Activated CD4-positive, alpha-beta T cell treated with anti-CD3 and anti-CD28 coated beads for 4 hours (primary cell): ENCODE measurements at regions not wholly inside any gene's neighbourhood (a gene's known extent, or its start where the extent isn't known, plus 50 kb on each side); places are given as distances from the start of the nearest gene placed in this dataset.
"Not testable (repeated sequence)": the region's sequence is repeated elsewhere in the genome, so short reads cannot be mapped to it uniquely, and the experiment has no call there.

Source experiments
- DNase-seq, 2 donors: peaks; one replicate each; pipeline ENCODE4 v3.0.0-alpha.2; 2020

DNA sequence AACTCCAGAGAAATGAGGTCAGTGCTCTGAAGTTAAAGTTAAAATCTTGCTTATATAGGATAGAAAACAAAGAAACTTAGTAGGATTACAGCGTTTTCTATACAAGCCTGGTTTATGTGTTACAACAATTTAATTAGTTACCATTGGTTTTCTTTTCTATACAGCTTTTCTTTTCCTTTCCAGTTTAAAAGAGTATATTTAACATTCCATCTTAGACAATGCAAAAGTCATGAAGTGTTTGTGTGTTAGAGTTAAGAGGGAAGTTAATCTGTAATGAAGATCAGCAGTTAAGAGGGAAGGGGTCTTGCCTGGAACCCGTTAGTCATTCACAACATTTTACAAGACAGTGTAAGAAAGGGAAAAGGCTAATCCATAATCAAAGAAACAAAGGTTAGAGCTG is 338.3 kb downstream of the OTUD1 start:
- no peak for DNase-seq

GRCh38 chr10:23779301-23779700 is 340.4 kb downstream of the OTUD1 start:
- DNase-seq, result no peak

GRCh38 chr10:23780331-23780730 is 341.5 kb downstream of the OTUD1 start:
- DNase-seq, result no peak

DNA sequence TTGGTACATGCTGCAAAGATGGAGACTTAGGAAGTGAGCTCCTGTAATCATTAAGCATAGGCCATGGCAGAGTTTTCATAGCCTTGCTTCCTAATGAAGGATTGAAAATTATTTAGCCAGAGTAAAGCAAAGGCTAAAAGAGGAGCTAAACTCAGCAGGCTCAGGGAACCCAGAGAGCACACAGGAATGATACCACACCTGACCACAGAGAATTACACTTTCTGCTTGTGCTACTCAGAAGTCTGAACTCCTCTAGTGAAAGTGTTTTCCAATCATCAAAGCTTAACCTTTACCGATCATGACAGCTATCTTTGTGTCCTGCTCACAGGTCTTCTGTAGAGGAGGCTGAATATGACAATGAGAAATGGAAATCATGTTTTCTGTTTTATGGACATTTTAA is 347.7 kb downstream of the OTUD1 start:
- no peak for DNase-seq

- no peak for DNase-seq
Measured at GRCh38 chr10:23793577-23793976, 354.7 kb downstream of the OTUD1 start.

- DNase-seq, result not testable (repeated sequence)
Measured at GRCh38 chr10:23797452-23797851, 358.6 kb downstream of the OTUD1 start.

DNA sequence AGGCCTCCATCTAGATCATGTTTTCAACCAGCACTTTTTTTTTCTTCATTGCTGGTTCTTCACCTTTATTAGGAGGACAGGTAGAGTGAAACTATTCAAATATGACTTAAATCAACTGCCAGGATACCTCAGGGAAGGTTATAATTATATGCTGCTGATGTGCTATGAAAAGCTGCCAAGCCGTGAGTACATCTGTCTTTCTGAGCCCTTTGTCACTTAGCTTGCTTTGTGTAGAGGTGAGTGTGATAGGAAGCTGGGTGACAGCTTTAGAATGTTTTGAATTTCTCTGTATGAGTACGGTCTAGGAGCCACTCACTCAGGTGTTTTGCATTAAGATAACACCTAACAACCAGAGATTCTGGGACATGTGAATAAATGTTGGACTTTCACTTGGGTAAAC is 365.2 kb downstream of the OTUD1 start:
- DNase-seq, result no peak

GRCh38 chr10:23813687-23814086 is 374.8 kb downstream of the OTUD1 start:
- no peak for DNase-seq

GRCh38 chr10:23818484-23818883 is 379.6 kb downstream of the OTUD1 start:
- no peak for DNase-seq

DNA sequence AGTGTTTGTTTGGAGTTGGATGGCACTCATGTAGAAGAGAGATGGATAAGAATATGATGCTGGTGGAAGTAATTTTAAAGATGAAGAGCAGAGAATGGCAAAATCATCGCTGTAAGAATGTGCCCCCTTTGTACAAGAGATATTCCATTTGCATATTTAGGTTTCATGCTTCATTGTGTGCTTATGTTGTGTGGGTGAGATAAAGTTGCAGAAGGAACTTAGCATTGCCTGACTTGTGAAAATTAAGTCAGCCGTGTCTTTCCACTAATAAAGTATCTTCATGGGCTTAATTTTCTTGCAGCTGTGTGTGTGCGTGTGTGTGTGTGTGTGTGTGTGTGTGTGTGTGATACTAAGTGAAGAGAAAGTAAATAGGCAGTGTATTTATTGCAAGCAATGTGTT is 381.9 kb downstream of the OTUD1 start:
- DNase-seq, result no peak

GRCh38 chr10:23824822-23825221 is 384.1 kb upstream of the KIAA1217 start:
- DNase-seq, result no peak

- no peak for DNase-seq
Measured at GRCh38 chr10:23826421-23826820, 382.5 kb upstream of the KIAA1217 start.

DNA sequence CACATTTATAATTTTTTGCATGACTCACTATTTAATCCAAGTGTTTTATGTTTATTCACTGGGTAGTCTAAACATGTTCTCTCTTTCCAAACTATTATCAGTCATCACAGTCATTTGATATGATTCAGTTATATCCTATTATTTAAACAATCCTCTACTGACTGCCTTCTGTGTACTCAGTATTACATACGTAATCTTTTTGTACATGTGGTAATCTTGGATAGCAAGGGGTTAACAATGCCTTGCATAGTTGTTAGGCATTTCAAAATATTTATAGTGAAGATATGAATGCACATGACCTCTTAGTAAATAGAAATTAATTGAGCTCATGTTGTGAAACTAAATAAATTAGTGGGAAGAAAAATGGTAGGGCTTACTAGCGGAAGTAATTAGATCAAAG is 379.4 kb upstream of the KIAA1217 start:
- DNase-seq, result no peak

DNA sequence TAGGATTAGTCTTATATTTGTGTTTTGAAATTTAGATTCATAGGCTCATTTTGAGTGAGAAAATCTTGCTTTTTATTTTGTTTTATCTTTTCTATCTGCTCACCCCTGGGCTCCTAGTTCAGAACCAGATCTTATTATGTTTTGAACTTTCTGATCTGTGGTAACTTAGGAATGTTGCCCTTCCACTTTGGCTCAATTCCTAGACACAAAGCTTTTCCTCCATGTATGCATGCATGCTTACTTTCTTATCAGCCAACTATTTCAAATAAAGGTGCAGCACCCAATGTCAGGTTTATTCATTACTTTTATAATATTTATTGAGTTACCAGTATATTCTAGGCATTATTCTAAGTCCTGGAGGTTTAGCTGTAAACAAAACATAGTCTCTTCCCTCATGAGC is 374.8 kb upstream of the KIAA1217 start:
- no peak for DNase-seq

DNA sequence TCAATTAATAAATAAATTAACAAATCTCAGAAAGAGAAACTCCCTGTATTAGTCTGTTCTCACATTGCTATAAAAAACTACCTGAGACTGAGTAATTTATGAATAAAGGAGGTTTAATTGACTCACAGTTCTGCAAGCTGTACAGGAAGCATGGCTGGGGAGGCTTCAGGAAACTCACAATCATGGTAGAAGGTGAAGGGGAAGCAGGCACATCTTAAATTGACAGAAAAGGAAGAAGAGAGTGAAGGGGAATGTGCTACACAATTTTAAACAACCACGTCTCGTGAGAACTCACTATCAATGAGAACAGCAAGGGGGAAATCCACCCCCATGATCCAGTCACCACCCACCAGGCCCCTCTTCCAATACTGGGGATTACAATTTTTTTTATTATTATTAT is 358.3 kb upstream of the KIAA1217 start:
- no peak for DNase-seq

GRCh38 chr10:23859598-23859997 is 349.3 kb upstream of the KIAA1217 start:
- DNase-seq, result no peak

- no peak for DNase-seq
Measured at GRCh38 chr10:23864631-23865147, 344.2 kb upstream of the KIAA1217 start.

GRCh38 chr10:23866985-23867384 is 342.0 kb upstream of the KIAA1217 start:
- not testable (repeated sequence) for DNase-seq

GRCh38 chr10:23868121-23868520 is 340.8 kb upstream of the KIAA1217 start:
- DNase-seq, result no peak

DNA sequence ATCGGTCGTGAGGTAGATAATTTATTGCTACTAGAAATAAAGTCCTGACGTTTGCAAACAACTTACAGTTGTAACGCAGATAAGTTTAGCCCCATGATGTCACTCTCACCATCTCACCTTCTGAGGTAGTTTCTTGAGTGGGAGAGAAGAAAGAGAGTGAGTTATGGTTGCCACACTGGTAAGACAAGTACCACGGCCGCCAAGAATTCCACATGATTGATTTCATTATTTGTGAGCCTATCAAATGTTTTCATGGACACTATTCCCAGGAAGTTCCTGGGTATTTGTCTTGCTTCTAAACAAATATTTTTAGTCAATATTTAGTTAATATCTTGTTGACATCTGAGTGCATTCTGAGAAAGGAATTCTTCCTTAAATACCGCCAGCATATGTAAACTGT is 339.4 kb upstream of the KIAA1217 start:
- DNase-seq, result no peak

DNA sequence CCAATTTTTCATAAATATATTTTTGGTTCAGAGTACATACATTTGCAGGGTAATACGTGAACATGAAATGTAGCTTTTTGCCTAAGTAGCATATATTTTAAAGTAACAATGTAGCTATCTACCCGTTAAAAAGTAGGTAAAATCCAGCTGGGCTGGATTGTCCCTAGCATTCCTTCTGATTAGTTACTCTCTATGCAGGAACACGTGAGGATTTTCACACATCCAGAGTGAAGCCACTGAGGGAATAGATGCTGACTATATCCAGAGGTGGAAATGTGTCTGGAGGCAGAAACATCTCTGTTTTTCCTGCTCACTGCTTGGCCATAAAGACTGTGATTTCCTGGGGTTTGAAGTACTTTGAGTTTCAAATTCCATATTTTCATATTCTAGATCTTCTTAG is 338.9 kb upstream of the KIAA1217 start:
- DNase-seq, result no peak

GRCh38 chr10:23870651-23871610 is 338.0 kb upstream of the KIAA1217 start:
- no peak for DNase-seq

DNA sequence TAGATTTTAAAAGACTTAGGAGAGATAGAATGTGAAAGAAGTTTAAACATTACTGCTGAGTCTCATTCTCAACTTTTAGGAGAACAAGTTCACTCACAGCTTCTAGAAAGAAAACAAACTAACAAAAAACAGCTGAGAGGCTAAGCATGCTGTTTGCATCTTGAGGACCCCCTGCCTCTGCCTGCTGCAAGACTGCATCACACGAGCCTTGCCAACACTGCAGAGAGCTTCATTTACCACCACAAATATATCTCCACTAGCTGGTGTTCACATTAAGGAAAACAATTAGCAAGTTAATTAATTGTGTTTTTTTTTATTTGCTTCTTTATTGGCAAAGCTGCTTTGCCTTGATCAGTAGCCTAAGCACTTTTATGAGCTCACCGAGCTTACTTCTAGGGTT is 336.6 kb upstream of the KIAA1217 start:
- no peak for DNase-seq

GRCh38 chr10:23877791-23878320 is 331.1 kb upstream of the KIAA1217 start:
- DNase-seq, result no peak
